ENCODE measurements at regions not wholly inside any gene's neighbourhood (a gene's known extent, or its start where the extent isn't known, plus 50 kb on each side); places are given as distances from the start of the nearest gene placed in this dataset.

GRCh38 chr14:25520821-25521220 lies 470.9 kb upstream of the STXBP6 start:
- Mint-ChIP-seq H3K27me3 (no peaks in the 10 kb centered on the region), H3K27ac (no peak overlapping the region), H3K4me3 (no peak overlapping the region), H3K9me3 (peaks cover 10% of the 10 kb centered on the region), H3K4me1 (no peaks in the 10 kb centered on the region), H3K36me3 (ENCODE audit: low read depth) (no peaks in the 10 kb centered on the region)
- ATAC-seq (replicated peaks), result no peak

GRCh38 chr14:25518364-25518763 lies 468.4 kb upstream of the STXBP6 start:
- H3K36me3 Mint-ChIP-seq (ENCODE audit: low read depth), result no peaks in the 10 kb centered on the region
- no peak for ATAC-seq (replicated peaks)
- H3K4me3 Mint-ChIP-seq, result no peak overlapping the region
- peaks cover 15% of the 10 kb centered on the region for H3K9me3 Mint-ChIP-seq
- H3K4me1 Mint-ChIP-seq, result no peaks in the 10 kb centered on the region
- no peak overlapping the region for H3K27ac Mint-ChIP-seq
- no peaks in the 10 kb centered on the region for H3K27me3 Mint-ChIP-seq

- H3K4me1 Mint-ChIP-seq, result no peaks in the 10 kb centered on the region
- no peak overlapping the region for H3K27ac Mint-ChIP-seq
- no peaks in the 10 kb centered on the region for H3K27me3 Mint-ChIP-seq
- peaks cover 19% of the 10 kb centered on the region for H3K9me3 Mint-ChIP-seq
- no peak for ATAC-seq (replicated peaks)
- no peaks in the 10 kb centered on the region for H3K36me3 Mint-ChIP-seq (ENCODE audit: low read depth)
- H3K4me3 Mint-ChIP-seq, result no peak overlapping the region
Observed at GRCh38 chr14:25516838-25517237, 466.9 kb upstream of the STXBP6 start.

- no peaks in the 10 kb centered on the region for H3K27me3 Mint-ChIP-seq
- H3K27ac Mint-ChIP-seq, result no peak overlapping the region
Observed at GRCh38 chr14:25508845-25509244, 458.9 kb upstream of the STXBP6 start.

GRCh38 chr14:25501749-25502148 lies 451.8 kb upstream of the STXBP6 start:
- Mint-ChIP-seq H3K9me3 (peaks cover 22% of the 10 kb centered on the region), H3K4me3 (no peak overlapping the region), H3K36me3 (ENCODE audit: low read depth) (no peaks in the 10 kb centered on the region), H3K27ac (no peak overlapping the region), H3K4me1 (no peaks in the 10 kb centered on the region), H3K27me3 (no peaks in the 10 kb centered on the region)
- no peak for ATAC-seq (replicated peaks)

More at GRCh38 chr14:25508845-25509244, 458.9 kb upstream of the STXBP6 start:
- no peak for ATAC-seq (replicated peaks)
- no peak overlapping the region for H3K4me3 Mint-ChIP-seq
- no peaks in the 10 kb centered on the region for H3K36me3 Mint-ChIP-seq (ENCODE audit: low read depth)
- H3K9me3 Mint-ChIP-seq, result peaks cover 15% of the 10 kb centered on the region
- no peaks in the 10 kb centered on the region for H3K4me1 Mint-ChIP-seq

DNA sequence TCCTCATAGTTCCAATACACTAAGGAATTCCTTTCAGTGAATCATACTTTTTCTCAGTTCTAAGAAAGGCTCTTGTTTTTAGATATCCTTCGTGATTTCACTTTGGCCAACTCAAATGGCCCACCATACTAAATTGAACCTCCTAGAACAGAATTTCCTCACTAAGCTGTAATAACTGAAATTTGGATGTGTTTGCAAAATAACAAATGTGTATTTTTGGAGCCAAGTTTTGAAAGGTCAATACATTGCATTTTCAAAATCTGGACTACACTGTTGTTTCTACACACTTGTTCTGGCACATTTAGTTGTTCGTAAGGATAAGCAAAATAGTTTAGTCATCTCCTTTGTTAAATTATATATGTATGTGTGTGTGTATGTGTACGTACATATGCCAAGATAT lies 439.0 kb upstream of the STXBP6 start:
- Mint-ChIP-seq H3K27me3 (no peaks in the 10 kb centered on the region), H3K27ac (no peak overlapping the region), H3K4me3 (no peak overlapping the region), H3K9me3 (no peaks in the 10 kb centered on the region), H3K36me3 (ENCODE audit: low read depth) (no peaks in the 10 kb centered on the region), H3K4me1 (no peaks in the 10 kb centered on the region)
- no peak for ATAC-seq (replicated peaks)

GRCh38 chr14:25485381-25485780 lies 435.4 kb upstream of the STXBP6 start:
- no peaks in the 10 kb centered on the region for H3K9me3 Mint-ChIP-seq
- H3K27me3 Mint-ChIP-seq, result no peaks in the 10 kb centered on the region
- H3K27ac Mint-ChIP-seq, result no peak overlapping the region
- ATAC-seq (replicated peaks), result no peak
- no peaks in the 10 kb centered on the region for H3K4me1 Mint-ChIP-seq
- no peaks in the 10 kb centered on the region for H3K36me3 Mint-ChIP-seq (ENCODE audit: low read depth)
- no peak overlapping the region for H3K4me3 Mint-ChIP-seq

DNA sequence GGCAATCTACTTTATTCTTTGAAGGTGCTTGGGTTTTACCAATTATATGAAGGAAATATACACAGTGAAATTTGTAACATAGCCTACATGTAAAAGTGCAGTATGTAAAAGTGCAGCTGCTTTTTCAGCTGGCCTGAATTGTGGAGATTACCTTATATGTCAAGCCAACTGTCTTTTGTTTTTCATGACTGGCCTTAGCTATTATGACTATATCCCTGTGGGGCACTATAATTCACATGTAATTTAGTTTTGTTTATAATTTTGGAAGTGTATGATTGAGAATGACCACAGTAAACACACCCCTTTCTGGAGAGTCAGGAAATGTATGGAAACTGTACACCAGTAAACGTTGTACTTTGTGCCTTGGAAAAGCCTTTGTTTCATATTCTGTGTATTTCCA lies 435.0 kb upstream of the STXBP6 start:
- Mint-ChIP-seq H3K4me1 (no peaks in the 10 kb centered on the region), H3K9me3 (peaks cover 2% of the 10 kb centered on the region), H3K4me3 (no peak overlapping the region), H3K27me3 (no peaks in the 10 kb centered on the region), H3K36me3 (ENCODE audit: low read depth) (no peaks in the 10 kb centered on the region), H3K27ac (no peak overlapping the region)
- ATAC-seq (replicated peaks), result no peak

GRCh38 chr14:25484235-25484634 lies 434.3 kb upstream of the STXBP6 start:
- H3K4me1 Mint-ChIP-seq, result no peaks in the 10 kb centered on the region
- no peak for ATAC-seq (replicated peaks)
- H3K27me3 Mint-ChIP-seq, result no peaks in the 10 kb centered on the region
- no peak overlapping the region for H3K4me3 Mint-ChIP-seq
- no peak overlapping the region for H3K27ac Mint-ChIP-seq
- no peaks in the 10 kb centered on the region for H3K36me3 Mint-ChIP-seq (ENCODE audit: low read depth)
- peaks cover 7% of the 10 kb centered on the region for H3K9me3 Mint-ChIP-seq

- H3K27ac Mint-ChIP-seq, result no peak overlapping the region
- no peaks in the 10 kb centered on the region for H3K27me3 Mint-ChIP-seq
- no peak overlapping the region for H3K4me3 Mint-ChIP-seq
- H3K36me3 Mint-ChIP-seq (ENCODE audit: low read depth), result no peaks in the 10 kb centered on the region
- ATAC-seq (replicated peaks), result no peak
- H3K4me1 Mint-ChIP-seq, result no peaks in the 10 kb centered on the region
- H3K9me3 Mint-ChIP-seq, result peaks cover 12% of the 10 kb centered on the region
Observed at GRCh38 chr14:25477316-25478098, 427.6 kb upstream of the STXBP6 start.

GRCh38 chr14:25472700-25473099 lies 422.8 kb upstream of the STXBP6 start:
- Mint-ChIP-seq H3K36me3 (ENCODE audit: low read depth) (no peaks in the 10 kb centered on the region), H3K27ac (no peak overlapping the region), H3K4me3 (no peak overlapping the region), H3K9me3 (peaks cover 5% of the 10 kb centered on the region), H3K4me1 (no peaks in the 10 kb centered on the region), H3K27me3 (no peaks in the 10 kb centered on the region)
- ATAC-seq (replicated peaks), result no peak

- no peaks in the 10 kb centered on the region for H3K36me3 Mint-ChIP-seq (ENCODE audit: low read depth)
- H3K27me3 Mint-ChIP-seq, result no peaks in the 10 kb centered on the region
- H3K4me3 Mint-ChIP-seq, result no peak overlapping the region
- ATAC-seq (replicated peaks), result no peak
- H3K9me3 Mint-ChIP-seq, result no peaks in the 10 kb centered on the region
- no peak overlapping the region for H3K27ac Mint-ChIP-seq
- no peaks in the 10 kb centered on the region for H3K4me1 Mint-ChIP-seq
Observed at GRCh38 chr14:25464772-25465171, 414.8 kb upstream of the STXBP6 start.

DNA sequence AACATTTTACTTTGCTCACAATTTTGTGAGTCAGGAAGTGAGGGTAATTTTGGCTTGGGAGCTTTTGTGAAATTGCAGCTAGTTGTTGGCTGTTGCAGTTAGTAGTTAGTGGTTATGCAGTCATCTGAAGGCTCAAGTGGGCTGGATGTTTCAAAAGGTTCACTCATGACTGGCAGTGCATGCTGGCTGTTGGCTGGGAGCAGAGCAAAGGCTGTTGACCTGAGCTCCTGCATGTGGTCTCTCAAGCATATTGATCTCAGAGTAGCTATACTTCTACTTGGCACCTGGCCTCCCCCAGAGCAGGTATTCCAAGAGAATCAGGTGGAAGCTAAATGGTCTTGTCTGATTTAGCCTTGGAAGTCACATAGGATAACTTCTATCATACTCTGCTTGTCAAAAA lies 414.1 kb upstream of the STXBP6 start:
- no peaks in the 10 kb centered on the region for H3K27me3 Mint-ChIP-seq
- H3K27ac Mint-ChIP-seq, result no peak overlapping the region
- no peak overlapping the region for H3K4me3 Mint-ChIP-seq
- H3K4me1 Mint-ChIP-seq, result no peaks in the 10 kb centered on the region
- H3K36me3 Mint-ChIP-seq (ENCODE audit: low read depth), result no peaks in the 10 kb centered on the region
- no peak for ATAC-seq (replicated peaks)
- H3K9me3 Mint-ChIP-seq, result no peaks in the 10 kb centered on the region

DNA sequence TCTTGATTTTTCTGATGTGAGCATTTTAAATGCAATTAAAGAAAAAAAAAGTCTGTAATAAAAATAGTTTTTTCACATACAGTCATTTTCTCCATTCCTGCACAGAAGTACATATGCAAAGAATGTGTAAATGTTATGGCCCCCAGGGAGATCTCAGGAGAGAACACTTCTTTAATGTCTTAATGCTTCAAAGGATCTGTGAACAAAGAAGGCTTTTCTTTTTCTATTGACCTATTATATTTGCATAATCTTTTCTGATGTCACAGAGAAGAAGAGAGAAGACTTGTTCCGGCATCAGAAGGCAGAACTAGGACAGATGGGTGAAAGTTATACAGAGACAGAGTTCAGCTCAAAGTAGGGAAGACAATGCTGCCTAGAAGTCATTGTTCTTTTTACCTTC lies 413.5 kb upstream of the STXBP6 start:
- Mint-ChIP-seq H3K36me3 (ENCODE audit: low read depth) (no peaks in the 10 kb centered on the region), H3K27me3 (no peaks in the 10 kb centered on the region), H3K27ac (no peak overlapping the region), H3K4me3 (no peak overlapping the region), H3K4me1 (no peaks in the 10 kb centered on the region), H3K9me3 (no peaks in the 10 kb centered on the region)
- ATAC-seq (replicated peaks), result no peak

- Mint-ChIP-seq H3K27me3 (no peaks in the 10 kb centered on the region), H3K36me3 (ENCODE audit: low read depth) (no peaks in the 10 kb centered on the region), H3K4me3 (no peak overlapping the region), H3K4me1 (no peaks in the 10 kb centered on the region), H3K27ac (no peak overlapping the region), H3K9me3 (no peaks in the 10 kb centered on the region)
- no peak for ATAC-seq (replicated peaks)
Observed at GRCh38 chr14:25461780-25462179, 411.8 kb upstream of the STXBP6 start.

GRCh38 chr14:25444381-25444780 lies 394.4 kb upstream of the STXBP6 start:
- ATAC-seq (replicated peaks), result no peak
- Mint-ChIP-seq H3K36me3 (ENCODE audit: low read depth) (no peaks in the 10 kb centered on the region), H3K9me3 (peaks cover 7% of the 10 kb centered on the region), H3K27me3 (no peaks in the 10 kb centered on the region), H3K4me3 (no peak overlapping the region), H3K27ac (no peak overlapping the region), H3K4me1 (no peaks in the 10 kb centered on the region)

Data from activated T-helper 17 cell treated with anti-CD3 and anti-CD28 coated beads, Interleukin-2, amount 50 U/mL, for 72 hours (primary cell).